ENCODE measurements at regions not wholly inside any gene's neighbourhood (a gene's known extent, or its start where the extent isn't known, plus 50 kb on each side); places are given as distances from the start of the nearest gene placed in this dataset.
"Not testable (repeated sequence)": the region's sequence is repeated elsewhere in the genome, so short reads cannot be mapped to it uniquely, and the experiment has no call there.

DNA sequence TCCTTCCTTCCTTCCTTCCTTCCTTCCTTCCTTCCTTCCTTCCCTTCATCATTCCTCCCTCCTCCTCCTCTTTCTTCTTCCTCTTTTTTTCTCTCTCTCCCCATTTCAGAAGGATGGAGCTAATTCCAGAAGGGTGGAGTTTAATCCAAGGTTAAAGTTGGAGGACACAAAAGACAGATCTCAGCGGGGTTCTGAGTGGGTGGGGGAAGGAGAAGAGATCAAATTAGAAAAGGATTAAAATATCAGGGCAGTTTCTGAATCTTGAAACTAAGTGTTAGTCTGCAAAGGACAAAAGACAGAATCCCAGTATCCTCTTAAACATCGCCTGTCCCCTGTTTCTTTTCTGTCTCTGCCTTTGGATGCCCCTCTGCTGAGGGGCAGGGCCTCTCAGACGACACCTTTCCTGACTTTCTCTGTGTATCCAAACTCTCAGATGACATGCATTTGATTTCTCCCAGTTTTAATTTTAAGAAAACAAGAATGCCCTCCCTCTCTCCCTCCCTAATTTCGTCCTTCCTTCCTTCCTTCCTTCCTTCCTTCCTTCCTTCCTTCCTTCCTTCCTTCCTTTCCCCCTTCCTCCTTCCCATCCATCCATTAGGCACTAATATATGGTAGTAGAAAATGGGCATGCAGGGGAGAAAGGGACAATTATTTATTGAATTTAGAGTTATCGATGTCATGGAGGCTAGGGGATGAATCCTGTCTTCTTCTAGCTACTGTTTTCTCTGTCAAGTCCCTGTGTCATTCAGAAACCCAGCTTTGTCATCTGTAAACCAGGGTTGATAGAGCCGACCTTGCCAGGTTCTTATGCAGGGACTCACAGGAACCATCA is 269.1 kb downstream of the VRK1 start:
- intact Hi-C loops (cut with micrococcal nuclease), result no loop called here
- Histone ChIP-seq H3K9me3 (ENCODE audit: control insufficient read depth, insufficient read depth, low read length) (no peaks in the 10 kb centered on the region), H3K4me3 (ENCODE audit: low read length) (no peak overlapping the region), H3K4me1 (ENCODE audit: control insufficient read depth, insufficient read depth, low read length) (no peaks in the 10 kb centered on the region), H3K27ac (ENCODE audit: low read length) (no peak overlapping the region), H3K36me3 (ENCODE audit: control insufficient read depth, insufficient read depth, low read length) (no peaks in the 10 kb centered on the region), H3K27me3 (ENCODE audit: control insufficient read depth, insufficient read depth, low read length) (no peaks in the 10 kb centered on the region)
- no peaks in the 10 kb centered on the region for H3K9me3 Mint-ChIP-seq
- no peaks in the 10 kb centered on the region for H3K4me1 Mint-ChIP-seq
- H3K36me3 Mint-ChIP-seq, result no peaks in the 10 kb centered on the region
- ATAC-seq (no peak), DNase-seq (no peak)
- WGBS (ENCODE audit: insufficient coverage), result 73% methylated on average over 5 of the region's 6 CpGs
- TF ChIP-seq, protein P1, sequence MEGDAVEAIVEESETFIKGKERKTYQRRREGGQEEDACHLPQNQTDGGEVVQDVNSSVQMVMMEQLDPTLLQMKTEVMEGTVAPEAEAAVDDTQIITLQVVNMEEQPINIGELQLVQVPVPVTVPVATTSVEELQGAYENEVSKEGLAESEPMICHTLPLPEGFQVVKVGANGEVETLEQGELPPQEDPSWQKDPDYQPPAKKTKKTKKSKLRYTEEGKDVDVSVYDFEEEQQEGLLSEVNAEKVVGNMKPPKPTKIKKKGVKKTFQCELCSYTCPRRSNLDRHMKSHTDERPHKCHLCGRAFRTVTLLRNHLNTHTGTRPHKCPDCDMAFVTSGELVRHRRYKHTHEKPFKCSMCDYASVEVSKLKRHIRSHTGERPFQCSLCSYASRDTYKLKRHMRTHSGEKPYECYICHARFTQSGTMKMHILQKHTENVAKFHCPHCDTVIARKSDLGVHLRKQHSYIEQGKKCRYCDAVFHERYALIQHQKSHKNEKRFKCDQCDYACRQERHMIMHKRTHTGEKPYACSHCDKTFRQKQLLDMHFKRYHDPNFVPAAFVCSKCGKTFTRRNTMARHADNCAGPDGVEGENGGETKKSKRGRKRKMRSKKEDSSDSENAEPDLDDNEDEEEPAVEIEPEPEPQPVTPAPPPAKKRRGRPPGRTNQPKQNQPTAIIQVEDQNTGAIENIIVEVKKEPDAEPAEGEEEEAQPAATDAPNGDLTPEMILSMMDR (IDR thresholded peaks at IDR 0.05), result no peak
- no peak overlapping the region for H3K4me3 Mint-ChIP-seq
- H3K27me3 Mint-ChIP-seq (ENCODE audit: low read depth in 2 of 2), result peaks cover 20 to 22% of the 10 kb centered on the region in 2 donors
- no peak overlapping the region for H3K27ac Mint-ChIP-seq

DNA sequence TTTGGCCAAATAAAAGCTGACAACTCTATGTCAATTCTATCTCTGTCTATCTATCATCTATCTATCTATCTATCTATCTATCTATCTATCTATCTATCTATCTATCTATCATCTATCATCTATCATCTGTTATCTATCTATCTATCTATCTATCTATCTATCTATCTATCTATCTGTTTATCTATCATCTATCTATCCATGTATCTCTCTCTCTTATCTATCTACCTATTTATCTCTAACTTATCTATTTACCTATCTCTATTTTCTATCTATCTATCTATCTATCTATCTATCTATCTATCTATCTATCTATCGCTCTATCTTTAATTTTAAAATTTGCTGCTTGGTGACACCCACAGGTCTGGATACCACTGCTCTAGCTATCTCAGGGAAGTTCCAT is 271.1 kb downstream of the VRK1 start:
- H3K4me1 Mint-ChIP-seq; H3K9me3 ChIP-seq (ENCODE audit: control insufficient read depth, insufficient read depth, low read length); H3K4me3 Mint-ChIP-seq; H3K36me3 Mint-ChIP-seq; DNase-seq; H3K27ac Mint-ChIP-seq; intact Hi-C loops (cut with micrococcal nuclease); H3K4me3 ChIP-seq (ENCODE audit: low read length); H3K27ac ChIP-seq (ENCODE audit: low read length); H3K36me3 ChIP-seq (ENCODE audit: control insufficient read depth, insufficient read depth, low read length); H3K27me3 ChIP-seq (ENCODE audit: control insufficient read depth, insufficient read depth, low read length); ATAC-seq; H3K4me1 ChIP-seq (ENCODE audit: control insufficient read depth, insufficient read depth, low read length); H3K9me3 Mint-ChIP-seq: not testable (repeated sequence)
- 100% methylated on average over 1 of the region's 1 CpG for WGBS (ENCODE audit: insufficient coverage)
- H3K27me3 Mint-ChIP-seq (ENCODE audit: low read depth in 2 of 2), result peaks cover 20% of the 10 kb centered on the region in 2 donors

DNA sequence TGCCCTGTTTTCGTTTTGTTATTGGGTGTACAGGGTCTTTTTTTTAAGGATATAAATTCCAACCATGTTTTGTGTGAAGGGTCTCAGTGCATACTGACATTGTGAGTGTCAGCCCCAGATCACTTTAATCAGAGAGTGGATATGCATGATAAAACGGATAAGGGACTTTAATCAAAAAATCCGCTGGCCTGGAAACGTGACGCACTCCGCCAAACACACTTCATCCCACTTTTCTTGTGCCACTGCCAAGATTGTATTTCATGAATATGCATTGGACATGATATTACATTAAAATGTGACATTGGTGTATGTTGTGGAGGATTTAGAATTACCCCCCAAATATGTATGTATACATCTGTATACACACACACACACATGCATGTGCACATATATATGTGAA is 273.1 kb downstream of the VRK1 start:
- H3K4me1 ChIP-seq (ENCODE audit: control insufficient read depth, insufficient read depth, low read length), result no peaks in the 10 kb centered on the region
- H3K4me3 ChIP-seq (ENCODE audit: low read length), result no peak overlapping the region
- no peak for ATAC-seq
- Mint-ChIP-seq H3K4me1 (peaks cover 5 to 7% of the 10 kb centered on the region in 2 donors), H3K36me3 (no peaks in the 10 kb centered on the region), H3K9me3 (no peaks in the 10 kb centered on the region), H3K4me3 (no peak overlapping the region), H3K27ac (no peak overlapping the region), H3K27me3 (ENCODE audit: low read depth in 2 of 2) (peaks cover 18% of the 10 kb centered on the region in 2 donors)
- WGBS (ENCODE audit: insufficient coverage), result 89% methylated on average over 3 of the region's 6 CpGs
- H3K9me3 ChIP-seq (ENCODE audit: control insufficient read depth, insufficient read depth, low read length), result no peaks in the 10 kb centered on the region
- TF ChIP-seq, protein P1 (IDR thresholded peaks at IDR 0.05), result no peak
- no peak for DNase-seq
- peaks cover 2% of the 10 kb centered on the region for H3K27me3 ChIP-seq (ENCODE audit: control insufficient read depth, insufficient read depth, low read length)
- no peaks in the 10 kb centered on the region for H3K36me3 ChIP-seq (ENCODE audit: control insufficient read depth, insufficient read depth, low read length)
- H3K27ac ChIP-seq (ENCODE audit: low read length), result no peak overlapping the region
- intact Hi-C loops (cut with micrococcal nuclease), result no loop called here

DNA sequence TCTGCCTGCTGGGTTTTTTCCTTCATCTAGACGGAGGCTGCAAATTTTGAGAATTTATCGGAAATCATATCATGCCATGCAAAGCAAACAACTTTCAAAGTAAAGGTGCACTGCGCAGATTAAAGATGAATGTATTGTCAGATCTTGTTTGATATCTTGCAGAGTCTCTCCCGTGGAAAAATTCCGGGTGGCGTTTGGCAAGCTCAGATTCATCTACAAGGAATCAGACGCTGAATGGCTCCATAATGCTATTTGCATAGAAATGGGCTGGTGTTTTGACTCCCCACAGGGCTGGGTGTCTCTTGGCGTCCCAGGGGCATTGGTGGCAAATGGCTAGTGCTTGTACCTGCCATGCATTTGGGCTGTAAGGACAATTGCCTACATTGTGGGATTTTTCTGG is 274.0 kb downstream of the VRK1 start:
- Histone ChIP-seq H3K9me3 (ENCODE audit: control insufficient read depth, insufficient read depth, low read length) (no peaks in the 10 kb centered on the region), H3K27me3 (ENCODE audit: control insufficient read depth, insufficient read depth, low read length) (peaks cover 2% of the 10 kb centered on the region), H3K27ac (ENCODE audit: low read length) (no peak overlapping the region), H3K4me1 (ENCODE audit: control insufficient read depth, insufficient read depth, low read length) (no peaks in the 10 kb centered on the region), H3K36me3 (ENCODE audit: control insufficient read depth, insufficient read depth, low read length) (no peaks in the 10 kb centered on the region), H3K4me3 (ENCODE audit: low read length) (no peak overlapping the region)
- peaks cover 17 to 19% of the 10 kb centered on the region in 2 donors for H3K27me3 Mint-ChIP-seq (ENCODE audit: low read depth in 2 of 2)
- 96% methylated on average over 8 of the region's 8 CpGs for WGBS (ENCODE audit: insufficient coverage)
- H3K27ac Mint-ChIP-seq, result no peak overlapping the region
- ATAC-seq, result no peak
- no peak overlapping the region for H3K4me3 Mint-ChIP-seq
- H3K4me1 Mint-ChIP-seq, result peaks cover 5 to 11% of the 10 kb centered on the region in 2 donors
- H3K36me3 Mint-ChIP-seq, result no peaks in the 10 kb centered on the region
- no peak for DNase-seq
- no peaks in the 10 kb centered on the region for H3K9me3 Mint-ChIP-seq
- TF ChIP-seq, protein P1 (IDR thresholded peaks at IDR 0.05), result no peak
- intact Hi-C loops (cut with micrococcal nuclease), result no loop called here
